ENCODE measurements at regions not wholly inside any gene's neighbourhood (a gene's known extent, or its start where the extent isn't known, plus 50 kb on each side); places are given as distances from the start of the nearest gene placed in this dataset.

GRCh38 chr5:166251786-166252185 is 2039.7 kb upstream of the WWC1 start:
- no peaks in the 10 kb centered on the region for H4K20me1 ChIP-seq (ENCODE audit: control insufficient read depth, insufficient read depth, low read length, poor library complexity, severe bottlenecking)
- no CpG with 5 or more reads among the region's 4 CpGs for WGBS (ENCODE audit: insufficient coverage)
- H3K36me3 ChIP-seq (replicated peaks in 1 of 2; ENCODE audit: control extremely low read depth in 1 of 2, control insufficient read depth in 1 of 2, extremely low read depth in 1 of 2, insufficient read depth in 2 of 2, low read length in 1 of 2): no peaks in the 10 kb centered on the region
- no peak overlapping the region for H3K4me3 ChIP-seq (ENCODE audit: control extremely low read depth in 1 of 5, extremely low read depth in 1 of 5, insufficient read depth in 1 of 5, low read depth in 2 of 5, low read length in 4 of 5)
- no peaks in the 10 kb centered on the region for H3K27me3 ChIP-seq (replicated peaks in 1 of 4; ENCODE audit: control extremely low read depth in 1 of 4, control insufficient read depth in 3 of 4, insufficient read depth in 4 of 4, low read length in 3 of 4)
- no peak overlapping the region for H2AFZ ChIP-seq (ENCODE audit: insufficient read depth, low read depth, low read length, poor library complexity, severe bottlenecking)
- Mint-ChIP-seq H3K4me1 (no peaks in the 10 kb centered on the region), H3K4me3 (no peak overlapping the region), H3K9me3 (ENCODE audit: insufficient read depth) (peaks cover 8% of the 10 kb centered on the region), H3K27me3 (no peaks in the 10 kb centered on the region), H3K27ac (no peak overlapping the region)
- peaks cover 0 to 3% (median 0%) of the 10 kb centered on the region in 3 donors for H3K9me3 ChIP-seq (ENCODE audit: control extremely low read depth in 1 of 3, control insufficient read depth in 2 of 3, insufficient read depth in 1 of 3, low read length in 2 of 3)
- TF ChIP-seq CTCF (IDR thresholded peaks at IDR 0.05) (no peak), EZH2 (IDR thresholded peaks at IDR 0.05; ENCODE audit: borderline replicate concordance, insufficient read depth, low read depth, low read length, poor library complexity, severe bottlenecking) (no peak)
- H3K27ac ChIP-seq (ENCODE audit: low read length in 2 of 2): no peak overlapping the region
- DNase-seq (no peak), ATAC-seq (ENCODE audit: low read depth) (no peak)
- no peak overlapping the region for H3K4me2 ChIP-seq (replicated peaks; ENCODE audit: low read depth, low read length, poor library complexity, severe bottlenecking)
- ChIA-PET POLR2A (no interaction called here), CTCF (no interaction called here)
- no peaks in the 10 kb centered on the region for H3K79me2 ChIP-seq (ENCODE audit: control insufficient read depth, insufficient read depth, low read length)
- intact Hi-C loops (cut with micrococcal nuclease): no loop called here
- H3K9ac ChIP-seq (ENCODE audit: low read length): no peak overlapping the region
- H3K4me1 ChIP-seq (ENCODE audit: control insufficient read depth in 2 of 2, insufficient read depth in 2 of 2, low read length in 2 of 2): no peaks in the 10 kb centered on the region

GRCh38 chr5:166257661-166258060 is 2033.8 kb upstream of the WWC1 start:
- no peaks in the 10 kb centered on the region for H3K79me2 ChIP-seq (ENCODE audit: control insufficient read depth, insufficient read depth, low read length)
- H3K27me3 ChIP-seq (replicated peaks in 1 of 4; ENCODE audit: control extremely low read depth in 1 of 4, control insufficient read depth in 3 of 4, insufficient read depth in 4 of 4, low read length in 3 of 4): no peaks in the 10 kb centered on the region
- no peak overlapping the region for H3K27ac ChIP-seq (ENCODE audit: low read length in 2 of 2)
- H3K4me2 ChIP-seq (replicated peaks; ENCODE audit: low read depth, low read length, poor library complexity, severe bottlenecking): no peak overlapping the region
- no peak overlapping the region for H3K9ac ChIP-seq (ENCODE audit: low read length)
- Mint-ChIP-seq H3K27me3 (no peaks in the 10 kb centered on the region), H3K27ac (no peak overlapping the region), H3K4me1 (no peaks in the 10 kb centered on the region), H3K9me3 (ENCODE audit: insufficient read depth) (peaks cover 5% of the 10 kb centered on the region), H3K4me3 (no peak overlapping the region)
- H4K20me1 ChIP-seq (ENCODE audit: control insufficient read depth, insufficient read depth, low read length, poor library complexity, severe bottlenecking): no peaks in the 10 kb centered on the region
- H3K36me3 ChIP-seq (replicated peaks in 1 of 2; ENCODE audit: control extremely low read depth in 1 of 2, control insufficient read depth in 1 of 2, extremely low read depth in 1 of 2, insufficient read depth in 2 of 2, low read length in 1 of 2): no peaks in the 10 kb centered on the region
- no peak overlapping the region for H3K4me3 ChIP-seq (ENCODE audit: control extremely low read depth in 1 of 5, extremely low read depth in 1 of 5, insufficient read depth in 1 of 5, low read depth in 2 of 5, low read length in 4 of 5)
- intact Hi-C loops (cut with micrococcal nuclease): no loop called here
- ATAC-seq (ENCODE audit: low read depth) (no peak), DNase-seq (no peak)
- WGBS (ENCODE audit: insufficient coverage): no CpG with 5 or more reads among the region's 4 CpGs
- ChIA-PET CTCF (no interaction called here), POLR2A (no interaction called here)
- TF ChIP-seq EZH2 (IDR thresholded peaks at IDR 0.05; ENCODE audit: borderline replicate concordance, insufficient read depth, low read depth, low read length, poor library complexity, severe bottlenecking) (no peak), CTCF (IDR thresholded peaks at IDR 0.05) (no peak)
- H3K4me1 ChIP-seq (ENCODE audit: control insufficient read depth in 2 of 2, insufficient read depth in 2 of 2, low read length in 2 of 2): no peaks in the 10 kb centered on the region
- H3K9me3 ChIP-seq (ENCODE audit: control extremely low read depth in 1 of 3, control insufficient read depth in 2 of 3, insufficient read depth in 1 of 3, low read length in 2 of 3): peaks cover 0 to 3% (median 0%) of the 10 kb centered on the region in 3 donors
- H2AFZ ChIP-seq (ENCODE audit: insufficient read depth, low read depth, low read length, poor library complexity, severe bottlenecking): no peak overlapping the region
